GM21367 (cell line): ENCODE measurements at regions not wholly inside any gene's neighbourhood (a gene's known extent, or its start where the extent isn't known, plus 50 kb on each side); places are given as distances from the start of the nearest gene placed in this dataset.
A peak's percentile ranks its signal among the peaks of the same experiment; 100 is the strongest.

Experiments used
- ATAC-seq: cut with Tn5 transposase; IDR thresholded peaks from one replicate; pipeline ENCODE4 v1.9.1; 2021; ENCODE audit not compliant: unreplicated experiment

DNA sequence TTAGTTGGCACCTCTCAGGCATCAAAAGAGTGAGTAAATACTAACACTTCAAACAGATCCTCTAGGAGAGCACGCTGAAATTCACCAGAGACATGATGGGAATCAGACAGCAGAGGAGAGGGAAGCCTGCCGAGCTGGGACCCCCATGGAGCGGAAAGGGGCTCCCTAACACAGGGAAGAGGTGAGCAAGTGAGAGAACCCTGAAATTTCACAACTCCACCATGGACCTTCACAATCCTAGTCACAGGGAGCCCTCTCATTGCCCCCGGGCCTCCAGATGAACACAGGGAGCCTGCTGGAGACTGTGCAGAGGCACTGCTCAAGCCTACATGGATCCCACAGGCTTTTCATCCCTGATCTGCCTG is 59.2 kb upstream of the ANTXRL start:
- ATAC-seq, result no peak

DNA sequence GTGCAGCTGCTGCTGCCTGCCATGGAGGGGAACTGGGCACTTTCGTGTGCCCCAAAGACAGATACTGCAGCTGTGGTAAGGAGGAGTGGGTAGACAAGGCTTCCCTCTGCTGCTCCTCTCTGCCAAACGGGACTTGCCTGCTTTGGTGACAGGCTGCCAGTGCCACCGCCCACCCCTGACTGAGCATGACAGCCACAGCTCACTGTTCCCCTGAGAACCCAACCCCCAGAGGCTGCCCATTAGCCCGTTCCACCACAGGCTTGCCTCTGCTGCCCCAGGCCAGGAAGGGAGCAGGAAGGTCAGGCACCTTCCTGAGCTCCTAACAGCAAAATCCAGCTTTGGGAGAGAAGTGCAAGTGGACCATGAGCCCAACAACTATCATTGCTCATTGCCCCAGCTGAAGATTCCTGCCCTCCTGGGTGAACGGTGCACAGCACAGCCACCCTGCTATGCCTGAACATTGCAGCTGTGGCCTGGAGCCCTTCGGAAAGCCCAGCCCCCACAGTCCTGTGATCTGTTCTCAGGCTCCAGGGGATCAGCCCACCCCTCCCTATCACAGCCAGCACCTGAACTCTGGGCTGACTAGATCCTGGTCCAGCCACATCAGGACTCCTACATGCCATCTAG is 58.7 kb upstream of the ANTXRL start:
- ATAC-seq, result no peak

DNA sequence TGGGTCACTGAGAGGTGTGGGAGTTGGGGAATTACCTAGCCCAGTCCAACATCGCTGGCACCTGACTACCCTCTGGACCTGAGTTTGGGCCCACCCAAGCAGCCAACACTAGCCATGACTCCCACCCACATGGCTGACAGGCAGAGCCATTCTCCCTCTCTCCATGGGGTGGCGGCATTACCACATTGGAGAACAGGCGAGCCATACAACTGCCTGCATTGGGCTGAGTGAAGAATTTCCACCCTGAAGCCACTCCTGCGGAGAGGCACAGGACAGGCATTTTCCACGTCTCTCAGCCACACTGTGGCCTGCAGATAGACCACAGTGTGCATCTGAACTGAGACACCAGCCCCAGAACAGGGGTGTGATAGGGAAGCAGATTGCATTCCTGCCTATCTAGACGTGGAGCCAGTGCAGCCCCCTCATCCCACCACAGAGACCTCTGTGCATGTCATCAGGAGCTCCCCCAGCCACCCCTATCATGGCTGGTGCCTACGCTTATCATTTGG is 58.2 kb upstream of the ANTXRL start:
- peak; percentile 72 for ATAC-seq

DNA sequence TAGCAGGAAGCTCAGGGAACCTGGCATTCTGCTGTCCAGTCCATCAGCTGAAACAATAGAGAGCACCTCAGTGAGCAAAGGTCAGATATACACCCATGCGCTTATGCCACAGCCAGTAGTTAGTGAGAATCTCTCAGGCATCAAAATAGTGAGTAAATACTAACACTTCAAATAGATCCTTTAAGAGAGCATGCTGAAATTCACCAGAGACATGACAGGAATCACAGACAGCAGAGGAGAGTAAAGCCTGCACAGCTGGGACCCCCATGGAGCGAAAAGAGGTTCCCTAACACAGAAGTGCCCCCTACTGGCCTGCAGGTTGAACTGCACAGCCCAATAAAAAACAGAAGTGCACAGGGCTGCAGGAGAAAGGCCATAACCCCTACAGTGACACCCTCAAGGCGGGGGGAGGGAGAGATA is 57.6 kb upstream of the ANTXRL start:
- ATAC-seq, result no peak

DNA sequence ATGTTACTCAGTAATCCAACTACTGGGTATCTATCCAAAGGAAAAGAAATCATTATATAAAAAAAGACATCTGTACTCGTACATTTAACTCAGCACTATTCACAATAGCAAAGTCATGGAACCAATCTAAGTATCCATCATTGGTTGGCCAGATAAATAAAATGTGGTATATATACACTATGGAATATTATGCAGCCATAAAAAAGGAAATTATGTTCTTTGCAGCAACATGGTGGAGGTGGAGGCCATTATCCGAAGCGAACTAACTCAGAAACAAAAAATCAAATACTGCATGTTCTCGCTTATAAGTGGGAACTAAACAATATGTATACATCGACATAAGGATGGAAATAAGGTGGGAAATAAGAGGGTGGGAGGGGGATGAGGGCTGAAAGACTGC is 56.2 kb upstream of the ANTXRL start:
- no peak for ATAC-seq

DNA sequence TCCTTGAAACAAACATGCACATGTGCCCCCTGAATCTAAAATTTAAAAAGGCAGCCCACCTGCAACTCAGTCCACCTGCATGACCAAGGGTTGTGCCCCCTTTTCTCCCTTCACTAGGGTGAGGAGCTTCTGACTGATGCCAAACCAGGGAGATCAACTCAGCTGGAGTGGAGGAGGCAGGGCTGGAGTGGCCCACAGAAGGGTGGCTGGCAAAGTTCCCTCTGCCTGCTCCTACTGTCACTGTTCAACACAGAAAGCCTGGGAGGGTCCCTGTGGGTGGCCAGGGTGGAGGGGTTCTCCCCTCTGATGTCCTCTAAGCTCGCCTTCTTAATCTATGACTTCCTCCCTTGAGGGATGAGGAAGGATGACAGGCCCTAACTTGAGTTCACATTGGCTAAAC is 55.7 kb upstream of the ANTXRL start:
- ATAC-seq, result no peak

DNA sequence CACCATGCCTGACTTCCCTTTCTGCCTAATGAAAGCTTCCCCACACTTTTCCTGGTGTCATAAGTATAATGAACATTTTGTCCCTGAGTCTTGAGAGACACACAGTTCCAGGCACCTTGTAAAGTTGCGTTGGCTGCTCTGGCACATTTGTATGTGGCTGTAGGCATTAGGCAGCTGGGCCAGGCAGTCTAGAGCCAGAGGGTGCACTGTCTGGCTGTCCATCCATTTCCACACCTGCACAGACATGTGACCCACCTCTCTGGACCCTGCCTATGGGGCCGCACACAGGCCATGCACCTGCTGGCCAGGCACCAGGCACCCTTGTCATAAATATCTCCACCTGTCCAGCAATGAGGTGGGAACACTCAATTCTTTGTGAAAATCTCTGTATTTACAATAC is 54.7 kb upstream of the ANTXRL start:
- ATAC-seq, result no peak

DNA sequence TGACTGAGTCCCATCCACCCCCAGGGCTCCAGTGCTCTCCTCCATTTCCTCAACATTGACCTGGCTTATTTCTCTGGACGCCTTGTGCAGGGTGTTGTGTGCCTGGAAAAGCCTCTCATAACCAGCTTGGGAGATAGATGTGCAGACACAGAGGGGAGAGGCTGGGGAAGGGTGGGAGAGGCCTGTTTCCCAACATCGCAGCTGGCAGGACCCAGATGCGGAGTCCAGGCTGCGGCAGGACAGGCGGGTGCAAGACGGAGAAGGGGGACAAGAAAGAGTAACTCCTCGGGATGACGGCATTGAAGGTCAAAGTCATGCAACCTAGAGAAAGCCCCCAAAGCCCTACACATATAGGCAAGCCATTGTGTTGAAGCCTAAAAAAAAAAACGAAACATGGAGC is 54.1 kb upstream of the ANTXRL start:
- no peak for ATAC-seq

DNA sequence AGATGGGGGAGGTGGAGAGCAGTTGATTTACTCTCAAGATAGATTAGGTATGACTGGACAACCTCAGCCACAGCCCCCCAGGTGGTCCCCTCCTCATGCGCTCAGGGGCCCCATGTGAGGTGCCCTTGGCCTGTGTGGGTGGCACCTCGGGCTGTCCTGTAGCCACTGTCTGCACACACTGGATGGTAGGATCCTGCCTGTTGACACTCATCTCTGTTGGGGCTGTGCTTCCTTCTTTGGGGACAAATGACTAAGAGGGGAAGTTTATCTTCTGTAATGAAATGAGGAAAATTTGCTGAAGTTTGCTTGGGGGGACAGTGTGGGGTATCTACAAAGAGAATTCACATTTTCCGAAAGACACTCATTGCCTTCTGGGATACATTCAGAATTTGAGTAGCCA is 53.6 kb upstream of the ANTXRL start:
- no peak for ATAC-seq

DNA sequence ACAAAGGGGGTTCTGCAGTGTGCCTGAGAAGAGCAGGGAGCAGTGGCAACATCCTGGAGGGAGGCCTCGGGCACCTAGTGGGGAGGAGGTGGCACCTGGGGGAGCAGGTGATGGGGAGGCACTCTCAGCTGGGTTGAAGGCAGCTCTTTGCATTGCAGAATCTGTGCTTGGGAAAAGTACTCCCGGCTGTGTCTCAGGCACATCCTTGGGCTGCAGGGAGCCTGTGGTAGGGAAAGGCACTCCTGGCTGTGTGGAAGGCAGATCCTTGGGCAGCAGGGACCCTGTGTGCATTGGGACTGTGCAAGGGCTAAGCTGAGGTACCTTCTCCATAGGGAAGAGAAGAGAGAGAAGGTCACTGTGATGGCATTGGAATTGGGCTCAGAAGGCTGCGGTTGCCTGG is 52.8 kb upstream of the ANTXRL start:
- ATAC-seq, result no peak

DNA sequence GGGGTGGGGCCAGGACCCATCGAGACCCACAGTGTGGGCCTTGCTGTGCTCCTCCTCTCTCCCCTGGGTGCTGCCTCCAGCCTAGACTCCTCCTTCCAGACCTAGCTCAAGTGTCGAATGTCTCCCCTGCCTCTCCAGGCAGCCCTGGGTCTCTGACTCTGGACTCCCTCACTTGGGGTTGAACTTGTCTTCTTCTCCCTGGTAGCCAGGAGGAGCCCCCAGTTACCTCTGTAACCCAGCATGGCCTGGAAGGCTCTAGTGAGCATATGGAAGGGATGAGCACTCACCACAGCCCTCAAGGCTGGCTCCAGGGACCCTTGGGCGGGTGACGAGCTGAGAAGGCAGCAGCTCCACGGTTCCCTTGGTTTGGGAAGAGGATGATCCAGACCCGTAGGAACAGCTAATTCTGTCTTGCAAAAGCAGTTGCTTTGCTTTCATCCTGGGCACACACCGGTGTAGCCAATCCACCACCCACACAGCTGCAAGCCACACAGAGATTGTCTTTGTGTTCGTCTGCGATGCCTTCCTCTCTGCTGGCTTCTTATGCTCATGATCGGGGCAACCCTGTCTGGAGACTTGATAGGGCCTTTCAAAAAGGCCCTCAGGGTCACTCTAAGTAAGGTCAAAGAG is 52.3 kb upstream of the ANTXRL start:
- ATAC-seq, result no peak

DNA sequence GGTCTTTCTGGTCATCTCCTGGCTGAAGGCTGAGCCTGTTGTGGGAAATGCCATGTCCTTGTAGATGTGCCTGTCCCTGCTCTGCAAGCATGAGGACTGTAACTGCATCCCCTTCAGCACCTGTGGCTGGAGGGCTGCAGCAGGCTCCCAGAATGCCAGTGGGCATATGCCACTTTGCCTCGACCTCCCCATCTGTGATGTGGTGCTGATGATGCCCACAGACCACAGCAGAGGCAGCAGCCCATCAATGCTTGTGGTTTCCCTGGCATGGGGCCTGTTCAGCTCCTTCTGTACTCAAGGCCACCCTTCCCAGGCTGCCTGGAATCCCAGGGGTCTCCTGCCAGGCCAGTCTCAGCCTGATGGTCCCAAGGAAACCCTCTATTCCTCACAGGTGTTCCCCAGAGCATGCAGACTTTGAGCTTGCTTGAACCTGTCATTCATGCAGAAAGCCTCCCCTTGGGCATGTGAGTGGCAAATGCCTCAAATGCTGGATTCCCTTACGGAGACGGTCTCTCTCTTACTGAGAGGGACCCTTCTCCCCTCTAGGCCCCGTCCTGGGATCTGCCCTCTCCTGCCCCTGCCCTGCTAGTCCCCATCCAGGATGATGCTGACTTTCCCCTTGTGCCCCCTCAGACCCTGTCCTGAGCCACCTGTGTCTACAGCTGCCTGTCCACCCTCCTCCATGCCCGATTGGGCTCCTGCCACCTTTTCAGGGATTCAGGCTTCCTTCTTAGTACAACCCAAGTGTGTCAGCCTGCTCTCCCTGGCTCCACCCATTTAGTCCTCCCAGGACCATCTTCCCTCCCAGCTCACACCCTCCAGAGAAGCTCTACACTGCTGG is 50.9 kb upstream of the ANTXRL start:
- no peak for ATAC-seq

DNA sequence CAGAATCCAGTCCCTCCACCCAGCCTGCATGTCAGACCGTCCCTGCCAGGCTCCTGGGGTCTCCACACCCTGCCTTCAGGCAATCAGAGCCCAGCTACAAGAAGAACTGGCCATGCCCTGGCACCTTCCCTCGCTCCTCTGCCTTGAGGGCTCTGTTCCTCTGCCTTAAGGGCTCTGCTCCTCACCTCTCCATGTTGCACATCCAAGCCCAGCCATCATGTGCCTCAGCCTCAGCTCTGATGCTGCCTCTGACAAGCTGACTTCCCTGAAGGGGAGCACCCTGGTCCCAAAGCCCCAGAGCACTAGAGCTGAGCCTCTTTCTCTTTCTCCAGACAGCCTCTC is 50.3 kb upstream of the ANTXRL start:
- ATAC-seq, result no peak

DNA sequence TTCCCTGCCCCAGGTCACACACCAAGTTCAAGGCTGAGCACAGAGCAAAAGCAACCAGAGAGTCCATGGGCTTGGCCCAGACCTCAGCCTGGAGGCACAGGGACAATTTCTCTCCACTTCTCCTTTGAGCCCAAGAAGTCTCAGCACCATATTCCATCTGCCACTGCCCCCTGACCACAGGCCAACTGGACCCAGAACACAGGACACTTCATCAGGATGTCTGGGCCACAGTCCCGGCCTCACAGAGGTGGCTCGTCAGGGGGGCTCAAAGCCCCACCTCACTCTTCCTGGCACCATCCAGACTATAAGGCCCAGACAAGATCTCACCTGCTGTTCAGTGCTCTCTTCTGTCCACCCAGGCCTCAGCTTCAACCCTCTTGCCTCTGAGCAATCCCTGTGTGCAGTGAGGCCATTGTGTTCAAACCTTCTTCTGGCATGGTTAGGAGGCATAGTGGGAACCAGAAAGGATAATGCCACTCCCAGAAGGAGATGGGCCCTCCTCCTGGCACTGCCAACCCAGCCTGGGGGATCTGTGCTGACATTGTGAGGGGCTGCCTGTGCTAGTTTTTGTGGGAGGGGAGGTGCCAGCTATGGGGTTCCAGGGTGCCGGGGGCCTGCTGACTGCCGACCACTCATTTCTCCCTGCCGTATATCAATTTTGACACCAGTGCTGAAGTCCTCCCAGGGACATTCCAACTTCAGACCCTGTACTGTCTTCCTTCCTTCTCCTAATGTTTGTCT is 49.7 kb upstream of the ANTXRL start:
- no peak for ATAC-seq
